Spinal cord (tissue), 9 donors: ENCODE measurements at regions not wholly inside any gene's neighbourhood (a gene's known extent, or its start where the extent isn't known, plus 50 kb on each side); places are given as distances from the start of the nearest gene placed in this dataset.

Experiments
- DNase-seq, 6 donors: peaks; one replicate each; pipeline versions ENCODE4 v3.0.0 to v3.0.0-alpha.2; 2013 to 2015; ENCODE audit warnings: low spot score in 6 of 6, low read depth in 4 of 6
- H3K27ac ChIP-seq: one replicate; pipeline ENCODE4 v1.5.1; 2013; ENCODE audit warnings: low read depth, low read length, control low read depth
- H3K27me3 ChIP-seq: one replicate; pipeline ENCODE4 v1.6.1; 2013; ENCODE audit warnings: low read length; ENCODE audit not compliant: control insufficient read depth, insufficient read depth
- H3K36me3 ChIP-seq: one replicate; pipeline ENCODE4 v1.6.1; 2013; ENCODE audit warnings: low read length; ENCODE audit not compliant: control insufficient read depth, insufficient read depth
- H3K4me1 ChIP-seq: one replicate; pipeline ENCODE4 v1.6.1; 2013; ENCODE audit warnings: low read length; ENCODE audit not compliant: control insufficient read depth, insufficient read depth
- H3K4me3 ChIP-seq: one replicate; pipeline ENCODE4 v1.5.1; 2013; ENCODE audit warnings: low read depth, low read length, control low read depth
- H3K9me3 ChIP-seq: one replicate; pipeline ENCODE4 v1.6.1; 2013; ENCODE audit warnings: low read length; ENCODE audit not compliant: control insufficient read depth, insufficient read depth
- whole genome bisulfite sequencing: methylation state at CpG from one replicate; pipeline ENCODE4 v1.1.5; 2013; ENCODE audit warnings: missing lambda C conversion rate; ENCODE audit not compliant: insufficient coverage; 5-methylcytosine and 5-hydroxymethylcytosine counted together
- donor health status: healthy.

GRCh38 chr11:106424111-106424510, 346.6 kb downstream of the AASDHPPT start:
- no CpG with 5 or more reads among the region's 3 CpGs for WGBS
- no peaks in the 10 kb centered on the region for H3K27me3 ChIP-seq
- no peak overlapping the region for H3K4me3 ChIP-seq
- no peak overlapping the region for H3K27ac ChIP-seq
- H3K9me3 ChIP-seq = peaks cover 1% of the 10 kb centered on the region
- no peaks in the 10 kb centered on the region for H3K4me1 ChIP-seq
- DNase-seq = no peak
- H3K36me3 ChIP-seq = no peaks in the 10 kb centered on the region

GRCh38 chr11:106425819-106426218, 348.4 kb downstream of the AASDHPPT start:
- DNase-seq = peak in 1 of 6 donors; percentile 34
- Histone ChIP-seq H3K36me3 (no peaks in the 10 kb centered on the region), H3K9me3 (no peaks in the 10 kb centered on the region), H3K27ac (no peak overlapping the region), H3K4me3 (no peak overlapping the region), H3K4me1 (no peaks in the 10 kb centered on the region), H3K27me3 (no peaks in the 10 kb centered on the region)
- WGBS = no CpG with 5 or more reads among the region's 2 CpGs

- Histone ChIP-seq H3K9me3 (no peaks in the 10 kb centered on the region), H3K27ac (no peak overlapping the region), H3K4me1 (no peaks in the 10 kb centered on the region), H3K27me3 (no peaks in the 10 kb centered on the region), H3K4me3 (no peak overlapping the region), H3K36me3 (no peaks in the 10 kb centered on the region)
- DNase-seq = no peak
These were observed 349.2 kb downstream of the AASDHPPT start for GRCh38 chr11:106426696-106427095.

GRCh38 chr11:106427736-106428135, 350.3 kb downstream of the AASDHPPT start:
- WGBS = 100% methylated on average over 1 of the region's 2 CpGs
- no peak overlapping the region for H3K4me3 ChIP-seq
- DNase-seq = no peak
- no peaks in the 10 kb centered on the region for H3K27me3 ChIP-seq
- no peaks in the 10 kb centered on the region for H3K4me1 ChIP-seq
- no peaks in the 10 kb centered on the region for H3K9me3 ChIP-seq
- H3K36me3 ChIP-seq = no peaks in the 10 kb centered on the region
- no peak overlapping the region for H3K27ac ChIP-seq

- H3K9me3 ChIP-seq = no peaks in the 10 kb centered on the region
- H3K27me3 ChIP-seq = no peaks in the 10 kb centered on the region
- no peaks in the 10 kb centered on the region for H3K36me3 ChIP-seq
- H3K4me1 ChIP-seq = no peaks in the 10 kb centered on the region
- no peak overlapping the region for H3K27ac ChIP-seq
- WGBS = no CpG with 5 or more reads among the region's 1 CpG
- H3K4me3 ChIP-seq = no peak overlapping the region
- no peak for DNase-seq
These were observed 364.6 kb downstream of the AASDHPPT start for GRCh38 chr11:106442032-106442431.

GRCh38 chr11:106446302-106446701, 368.8 kb downstream of the AASDHPPT start:
- Histone ChIP-seq H3K4me3 (no peak overlapping the region), H3K27me3 (no peaks in the 10 kb centered on the region), H3K9me3 (no peaks in the 10 kb centered on the region), H3K27ac (no peak overlapping the region), H3K4me1 (no peaks in the 10 kb centered on the region), H3K36me3 (no peaks in the 10 kb centered on the region)
- no peak for DNase-seq
- no CpG with 5 or more reads among the region's 1 CpG for WGBS

GRCh38 chr11:106446955-106447354, 369.5 kb downstream of the AASDHPPT start:
- Histone ChIP-seq H3K27ac (no peak overlapping the region), H3K4me3 (no peak overlapping the region), H3K4me1 (no peaks in the 10 kb centered on the region), H3K27me3 (no peaks in the 10 kb centered on the region), H3K36me3 (no peaks in the 10 kb centered on the region), H3K9me3 (no peaks in the 10 kb centered on the region)
- whole genome bisulfite sequencing = 57% methylated on average over 4 of the region's 4 CpGs
- DNase-seq = peak in 3 of 6 donors; percentile 17 to 78 (median 28)

GRCh38 chr11:106447631-106448191, 370.2 kb downstream of the AASDHPPT start:
- Histone ChIP-seq H3K36me3 (no peaks in the 10 kb centered on the region), H3K27ac (no peak overlapping the region), H3K4me1 (no peaks in the 10 kb centered on the region), H3K4me3 (no peak overlapping the region), H3K9me3 (no peaks in the 10 kb centered on the region), H3K27me3 (no peaks in the 10 kb centered on the region)
- 61% methylated on average over 3 of the region's 5 CpGs for WGBS
- DNase-seq = peak in 1 of 6 donors; percentile 39

- no peaks in the 10 kb centered on the region for H3K4me1 ChIP-seq
- no peak overlapping the region for H3K4me3 ChIP-seq
- no peaks in the 10 kb centered on the region for H3K36me3 ChIP-seq
- WGBS = no CpG with 5 or more reads among the region's 3 CpGs
- H3K9me3 ChIP-seq = peaks cover 1% of the 10 kb centered on the region
- no peak for DNase-seq
- H3K27me3 ChIP-seq = no peaks in the 10 kb centered on the region
- no peak overlapping the region for H3K27ac ChIP-seq
These were observed 372.3 kb downstream of the AASDHPPT start for GRCh38 chr11:106449763-106450162.

- no peak overlapping the region for H3K27ac ChIP-seq
- WGBS = no CpG with 5 or more reads among the region's 2 CpGs
- no peaks in the 10 kb centered on the region for H3K36me3 ChIP-seq
- H3K9me3 ChIP-seq = peaks cover 1% of the 10 kb centered on the region
- DNase-seq = no peak
- no peaks in the 10 kb centered on the region for H3K27me3 ChIP-seq
- H3K4me3 ChIP-seq = no peak overlapping the region
- no peaks in the 10 kb centered on the region for H3K4me1 ChIP-seq
These were observed 373.9 kb downstream of the AASDHPPT start for GRCh38 chr11:106451228-106451922.
